ENCODE measurements at regions not wholly inside any gene's neighbourhood (a gene's known extent, or its start where the extent isn't known, plus 50 kb on each side); places are given as distances from the start of the nearest gene placed in this dataset.

DNA sequence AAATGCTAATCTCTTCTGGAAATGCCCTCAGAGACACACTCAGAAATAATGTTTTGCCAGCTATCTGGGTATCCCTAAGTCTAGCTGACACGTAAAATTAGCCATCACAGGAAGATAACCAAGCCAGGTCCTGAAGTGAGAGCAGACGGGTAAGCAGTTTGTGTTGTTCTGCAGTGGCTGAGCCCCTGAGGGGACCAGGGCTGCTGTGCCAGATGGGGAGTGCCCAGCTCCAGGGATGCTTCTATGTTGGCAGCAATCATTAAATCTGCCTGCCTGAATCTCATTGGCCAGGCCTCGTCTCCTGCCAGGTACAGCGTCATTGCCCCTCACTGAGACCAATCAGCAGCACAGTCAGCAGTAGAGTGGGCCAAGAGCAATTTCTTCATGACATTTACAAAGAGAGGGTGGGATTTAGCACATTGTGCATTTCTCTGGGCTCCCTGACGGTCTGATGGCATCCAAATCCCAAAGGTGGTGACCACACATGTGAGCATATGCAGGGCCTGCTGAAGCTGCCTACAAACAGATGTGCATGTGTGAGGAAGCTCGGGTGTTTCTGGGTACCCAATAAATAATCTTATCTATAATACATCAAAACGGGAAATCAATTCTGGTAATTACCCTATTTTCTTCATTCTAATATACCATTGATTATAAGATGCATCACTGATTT, 58.7 kb upstream of the LRRN2 start:
- Histone ChIP-seq H3K4me2 (ENCODE audit: low read depth, low read length) (no peak overlapping the region), H2AK9ac (replicated peaks; ENCODE audit: low read depth, low read length, poor library complexity) (no peak overlapping the region), H2BK120ac (ENCODE audit: low read depth, low read length) (no peak overlapping the region), H4K5ac (ENCODE audit: low read depth, low read length) (no peak overlapping the region), H3K4ac (ENCODE audit: low read depth, low read length) (no peak overlapping the region), H2AK5ac (ENCODE audit: low read depth, low read length) (no peak overlapping the region), H3K4me1 (ENCODE audit: control insufficient read depth, insufficient read depth, low read length) (no peaks in the 10 kb centered on the region), H3K18ac (ENCODE audit: low read depth, low read length) (no peak overlapping the region), H3K9me3 (ENCODE audit: control insufficient read depth, insufficient read depth, low read length) (no peaks in the 10 kb centered on the region), H2BK5ac (ENCODE audit: low read depth, low read length, poor library complexity, severe bottlenecking) (no peak overlapping the region), H2BK20ac (ENCODE audit: low read depth, low read length) (no peak overlapping the region), H3K23ac (ENCODE audit: low read depth, low read length) (no peak overlapping the region), H2BK15ac (ENCODE audit: low read depth, low read length) (no peak overlapping the region), H4K20me1 (ENCODE audit: insufficient read depth, low read length) (no peaks in the 10 kb centered on the region), H2AFZ (replicated peaks; ENCODE audit: low read length, poor library complexity) (no peak overlapping the region), H3K4me3 (ENCODE audit: insufficient read depth, low read depth, low read length) (no peak overlapping the region), H3K9me1 (ENCODE audit: insufficient read depth, low read length) (no peaks in the 10 kb centered on the region), H4K8ac (ENCODE audit: low read depth in 2 of 2, low read length in 2 of 2) (no peak overlapping the region), H3K36me3 (ENCODE audit: control insufficient read depth, insufficient read depth, low read length) (no peaks in the 10 kb centered on the region), H3K9ac (ENCODE audit: low read depth, low read length) (no peak overlapping the region), H3K79me1 (ENCODE audit: low read depth in 1 of 2, low read length in 2 of 2) (no peaks in the 10 kb centered on the region), H3K56ac (ENCODE audit: extremely low read depth, insufficient read depth, low read length) (no peak overlapping the region), H3K27ac (ENCODE audit: insufficient read depth, low read length) (no peak overlapping the region), H3K14ac (replicated peaks; ENCODE audit: low read depth, low read length) (no peak overlapping the region), H3K27me3 (ENCODE audit: control insufficient read depth, insufficient read depth, low read length) (peaks cover 4% of the 10 kb centered on the region), H4K91ac (ENCODE audit: insufficient read depth, low read depth, low read length) (no peak overlapping the region)
- in situ Hi-C loops (cut with MboI; ENCODE audit: low sequenced_read_pairs) = no loop called here
- dilution Hi-C loops (cut with HindIII; ENCODE audit: low sequenced_read_pairs, unreplicated experiment) = no loop called here
- ChIA-PET POLR2A (ENCODE audit: unreplicated experiment) (no interaction called here), CTCF (interaction anchor here (0.5 to 1.0 kb wide), 2 partner anchors 57 to 569 kb away, joined by 3 read pairs; no protein-coding TSS in a partner anchor)
- DNase-seq (no peak), ATAC-seq (ENCODE audit: low read depth) (no peak)
- intact Hi-C loops (cut with micrococcal nuclease) = no loop called here
- TF ChIP-seq, protein P1, sequence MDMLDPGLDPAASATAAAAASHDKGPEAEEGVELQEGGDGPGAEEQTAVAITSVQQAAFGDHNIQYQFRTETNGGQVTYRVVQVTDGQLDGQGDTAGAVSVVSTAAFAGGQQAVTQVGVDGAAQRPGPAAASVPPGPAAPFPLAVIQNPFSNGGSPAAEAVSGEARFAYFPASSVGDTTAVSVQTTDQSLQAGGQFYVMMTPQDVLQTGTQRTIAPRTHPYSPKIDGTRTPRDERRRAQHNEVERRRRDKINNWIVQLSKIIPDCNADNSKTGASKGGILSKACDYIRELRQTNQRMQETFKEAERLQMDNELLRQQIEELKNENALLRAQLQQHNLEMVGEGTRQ (IDR thresholded peaks at IDR 0.05; ENCODE audit: low read depth, low read length) = no peak
- TF ChIP-seq, protein P2, sequence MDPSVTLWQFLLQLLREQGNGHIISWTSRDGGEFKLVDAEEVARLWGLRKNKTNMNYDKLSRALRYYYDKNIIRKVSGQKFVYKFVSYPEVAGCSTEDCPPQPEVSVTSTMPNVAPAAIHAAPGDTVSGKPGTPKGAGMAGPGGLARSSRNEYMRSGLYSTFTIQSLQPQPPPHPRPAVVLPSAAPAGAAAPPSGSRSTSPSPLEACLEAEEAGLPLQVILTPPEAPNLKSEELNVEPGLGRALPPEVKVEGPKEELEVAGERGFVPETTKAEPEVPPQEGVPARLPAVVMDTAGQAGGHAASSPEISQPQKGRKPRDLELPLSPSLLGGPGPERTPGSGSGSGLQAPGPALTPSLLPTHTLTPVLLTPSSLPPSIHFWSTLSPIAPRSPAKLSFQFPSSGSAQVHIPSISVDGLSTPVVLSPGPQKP (IDR thresholded peaks at IDR 0.05; ENCODE audit: borderline replicate concordance, low read depth, low read length) = no peak
- TF ChIP-seq NFE2L2 (IDR thresholded peaks at IDR 0.05; ENCODE audit: low read depth, low read length) = no peak
- no peak for TF ChIP-seq BHLHE40 (IDR thresholded peaks at IDR 0.05; ENCODE audit: low read depth, low read length)
- TF ChIP-seq RAD21 (IDR thresholded peaks at IDR 0.05; ENCODE audit: low read length) = no peak
- no peak for TF ChIP-seq MXI1 (IDR thresholded peaks at IDR 0.05; ENCODE audit: borderline replicate concordance, low read depth, low read length)
- TF ChIP-seq MAZ (IDR thresholded peaks at IDR 0.05; ENCODE audit: borderline replicate concordance, low read depth, low read length) = no peak
- TF ChIP-seq, protein P3, sequence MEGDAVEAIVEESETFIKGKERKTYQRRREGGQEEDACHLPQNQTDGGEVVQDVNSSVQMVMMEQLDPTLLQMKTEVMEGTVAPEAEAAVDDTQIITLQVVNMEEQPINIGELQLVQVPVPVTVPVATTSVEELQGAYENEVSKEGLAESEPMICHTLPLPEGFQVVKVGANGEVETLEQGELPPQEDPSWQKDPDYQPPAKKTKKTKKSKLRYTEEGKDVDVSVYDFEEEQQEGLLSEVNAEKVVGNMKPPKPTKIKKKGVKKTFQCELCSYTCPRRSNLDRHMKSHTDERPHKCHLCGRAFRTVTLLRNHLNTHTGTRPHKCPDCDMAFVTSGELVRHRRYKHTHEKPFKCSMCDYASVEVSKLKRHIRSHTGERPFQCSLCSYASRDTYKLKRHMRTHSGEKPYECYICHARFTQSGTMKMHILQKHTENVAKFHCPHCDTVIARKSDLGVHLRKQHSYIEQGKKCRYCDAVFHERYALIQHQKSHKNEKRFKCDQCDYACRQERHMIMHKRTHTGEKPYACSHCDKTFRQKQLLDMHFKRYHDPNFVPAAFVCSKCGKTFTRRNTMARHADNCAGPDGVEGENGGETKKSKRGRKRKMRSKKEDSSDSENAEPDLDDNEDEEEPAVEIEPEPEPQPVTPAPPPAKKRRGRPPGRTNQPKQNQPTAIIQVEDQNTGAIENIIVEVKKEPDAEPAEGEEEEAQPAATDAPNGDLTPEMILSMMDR (conservative IDR thresholded peaks at IDR 0.05; ENCODE audit: low read depth, low read length) = no peak
- TF ChIP-seq FOS (IDR thresholded peaks at IDR 0.05; ENCODE audit: low read depth, low read length) = no peak
- no peak for TF ChIP-seq SMC3 (IDR thresholded peaks at IDR 0.05; ENCODE audit: low read depth, low read length)
- no peak for TF ChIP-seq CHD1 (IDR thresholded peaks at IDR 0.05; ENCODE audit: low read depth, low read length)
- BruUV-seq (replicated peaks) = no TSS peak
- no CpG with 5 or more reads among the region's 7 CpGs for WGBS, 2 experiments (ENCODE audit: extremely low coverage in 2 of 2, insufficient read length in 1 of 2)

All from IMR-90 (cell line).